RWPE2 (cell line): ENCODE measurements at regions not wholly inside any gene's neighbourhood (a gene's known extent, or its start where the extent isn't known, plus 50 kb on each side); places are given as distances from the start of the nearest gene placed in this dataset.

Experiments used
- ATAC-seq: fragments of 200-7000 bp; cut with Tn5 transposase; 3 replicates; pipeline ENCODE4 v1.9.1; 2021; ENCODE audit warnings: low read depth
- DNase-seq: peaks from one replicate; pipeline ENCODE4 v3.0.0-alpha.2; 2020; ENCODE audit warnings: low spot score
- H3K27ac ChIP-seq: fragments of 450-650 bp; 2 replicates; pipeline ENCODE4 v1.5.1; 2017; ENCODE audit warnings: mild to moderate bottlenecking; ENCODE audit not compliant: poor library complexity, severe bottlenecking
- H3K27me3 ChIP-seq: fragments of 250-450 bp; sonication (Bioruptor Pico); 2 replicates; pipeline ENCODE4 v1.5.1; 2021; ENCODE audit warnings: mild to moderate bottlenecking, moderate library complexity; ENCODE audit not compliant: insufficient read depth, poor library complexity, severe bottlenecking
- H3K36me3 ChIP-seq: fragments of 250-450 bp; sonication (Bioruptor Pico); 2 replicates; pipeline ENCODE4 v1.5.1; 2020; ENCODE audit warnings: low read depth, mild to moderate bottlenecking, moderate library complexity
- H3K4me1 ChIP-seq: fragments of 250-450 bp; sonication (Bioruptor Pico); 2 replicates; pipeline ENCODE4 v1.5.1; 2021; ENCODE audit warnings: mild to moderate bottlenecking, moderate library complexity; ENCODE audit not compliant: insufficient read depth, poor library complexity, severe bottlenecking
- H3K4me3 ChIP-seq: fragments of 250-450 bp; sonication (Bioruptor Pico); 2 replicates; pipeline ENCODE4 v1.5.1; 2021; ENCODE audit warnings: mild to moderate bottlenecking, moderate library complexity; ENCODE audit not compliant: severe bottlenecking
- H3K9me3 ChIP-seq: fragments of 250-450 bp; sonication (Bioruptor Pico); 2 replicates; pipeline ENCODE4 v1.5.1; 2021; ENCODE audit warnings: mild to moderate bottlenecking, moderate library complexity; ENCODE audit not compliant: severe bottlenecking
- CTCF ChIP-seq: fragments of 450-650 bp; IDR thresholded peaks from one replicate; pipeline ENCODE4 v1.5.1; 2017; ENCODE audit warnings: mild to moderate bottlenecking, moderate library complexity; ENCODE audit not compliant: poor library complexity, severe bottlenecking

- DNase-seq (no peak), ATAC-seq (no peak)
- Histone ChIP-seq H3K36me3 (no peaks in the 10 kb centered on the region), H3K27me3 (peaks cover 8% of the 10 kb centered on the region), H3K4me1 (no peaks in the 10 kb centered on the region), H3K9me3 (no peaks in the 10 kb centered on the region), H3K27ac (no peak overlapping the region), H3K4me3 (no peak overlapping the region)
- TF ChIP-seq CTCF = no peak
These were observed 56.3 kb upstream of the MEF2C start for GRCh38 chr5:88939300-88939699.

- Histone ChIP-seq H3K36me3 (no peaks in the 10 kb centered on the region), H3K4me3 (no peak overlapping the region), H3K27me3 (peaks cover 5% of the 10 kb centered on the region), H3K9me3 (no peaks in the 10 kb centered on the region), H3K4me1 (no peaks in the 10 kb centered on the region), H3K27ac (no peak overlapping the region)
- ATAC-seq (no peak), DNase-seq (no peak)
- TF ChIP-seq CTCF = no peak
These were observed 55.5 kb upstream of the MEF2C start for GRCh38 chr5:88938488-88938887.

GRCh38 chr5:88937406-88937805 lies 54.4 kb upstream of the MEF2C start:
- no peak for TF ChIP-seq CTCF
- Histone ChIP-seq H3K4me1 (no peaks in the 10 kb centered on the region), H3K9me3 (no peaks in the 10 kb centered on the region), H3K27ac (no peak overlapping the region), H3K4me3 (no peak overlapping the region), H3K36me3 (no peaks in the 10 kb centered on the region), H3K27me3 (peaks cover 4% of the 10 kb centered on the region)
- ATAC-seq (no peak), DNase-seq (no peak)

- no peaks in the 10 kb centered on the region for H3K4me1 ChIP-seq
- H3K9me3 ChIP-seq = no peaks in the 10 kb centered on the region
- H3K36me3 ChIP-seq = no peaks in the 10 kb centered on the region
- H3K27ac ChIP-seq = no peak overlapping the region
- no peak for DNase-seq
- H3K27me3 ChIP-seq = peaks cover 8% of the 10 kb centered on the region
- no peak for ATAC-seq
- TF ChIP-seq CTCF = no peak
- H3K4me3 ChIP-seq = no peak overlapping the region
These were observed 51.5 kb upstream of the MEF2C start for GRCh38 chr5:88934439-88934838.
